Right kidney (tissue), 1 donor: ENCODE measurements at regions not wholly inside any gene's neighbourhood (a gene's known extent, or its start where the extent isn't known, plus 50 kb on each side); places are given as distances from the start of the nearest gene placed in this dataset.
"Not testable (repeated sequence)": the region's sequence is repeated elsewhere in the genome, so short reads cannot be mapped to it uniquely, and the experiment has no call there.

Source experiments
- DNase-seq: peaks from one replicate; pipeline ENCODE4 v3.0.0-alpha.2; 2016

GRCh38 chr10:28897617-28898464, 220.5 kb downstream of the BAMBI start:
- DNase-seq: no peak

DNA sequence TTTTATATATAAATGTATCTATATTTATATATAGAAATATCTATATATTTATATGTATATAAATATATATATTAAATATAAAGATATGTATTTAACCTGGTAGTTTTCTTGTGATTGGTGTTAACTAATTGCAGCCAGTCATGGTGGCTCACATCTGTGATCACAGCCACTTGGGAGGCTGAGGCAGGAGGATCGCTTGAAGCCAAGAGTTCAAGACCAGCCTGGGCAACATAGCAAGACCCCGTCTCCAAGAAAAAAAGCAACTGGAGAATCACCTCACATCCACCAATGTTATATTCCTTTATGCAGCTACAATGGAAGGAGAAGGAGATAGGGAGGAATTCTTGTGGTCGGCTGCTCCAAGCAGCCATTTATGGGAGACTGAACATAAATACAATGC, 224.9 kb downstream of the BAMBI start:
- DNase-seq: no peak

DNA sequence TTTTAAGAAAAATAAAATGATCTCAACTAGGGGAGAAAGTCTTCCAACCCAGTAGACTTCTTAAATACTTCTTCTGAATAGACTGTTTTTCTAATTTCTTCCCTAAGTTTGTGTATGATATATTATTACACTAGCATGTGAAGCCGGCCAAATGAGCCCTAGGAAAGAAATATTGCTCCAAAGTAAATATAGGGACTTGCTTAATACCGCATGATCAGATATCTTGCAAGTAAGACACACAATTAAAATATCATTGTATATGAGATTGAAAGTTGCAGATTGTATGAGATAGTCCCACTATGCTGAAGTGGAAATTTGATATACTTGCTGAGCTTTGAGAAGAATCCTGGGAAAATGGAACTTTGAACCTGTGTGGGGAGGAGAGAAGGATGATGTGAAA, 225.7 kb downstream of the BAMBI start:
- DNase-seq: no peak

- DNase-seq: no peak
Observed at GRCh38 chr10:28903736-28904135, 226.4 kb downstream of the BAMBI start.

GRCh38 chr10:28905371-28905770, 228.1 kb downstream of the BAMBI start:
- DNase-seq: no peak

DNA sequence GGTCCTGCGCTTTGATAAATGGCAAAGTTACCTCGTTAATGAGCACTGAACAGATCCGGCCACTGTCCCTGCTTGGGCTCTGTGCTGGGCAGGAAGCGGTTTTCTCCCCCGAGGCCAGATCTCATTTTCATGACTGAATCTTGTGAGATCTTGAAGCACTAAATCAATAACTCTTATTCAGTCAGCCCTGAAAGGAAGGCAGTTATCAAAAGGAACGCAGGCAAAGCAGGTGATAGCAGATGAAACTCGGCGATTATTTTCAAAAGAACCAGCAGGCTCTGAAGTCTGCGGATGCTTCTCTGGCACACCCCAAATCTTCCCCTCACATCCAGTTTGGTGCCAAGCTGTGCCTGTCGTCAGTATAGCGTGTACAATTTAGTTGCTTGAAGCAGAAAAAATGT, 228.7 kb downstream of the BAMBI start:
- DNase-seq: no peak

GRCh38 chr10:28906415-28906814, 229.1 kb downstream of the BAMBI start:
- DNase-seq: no peak

DNA sequence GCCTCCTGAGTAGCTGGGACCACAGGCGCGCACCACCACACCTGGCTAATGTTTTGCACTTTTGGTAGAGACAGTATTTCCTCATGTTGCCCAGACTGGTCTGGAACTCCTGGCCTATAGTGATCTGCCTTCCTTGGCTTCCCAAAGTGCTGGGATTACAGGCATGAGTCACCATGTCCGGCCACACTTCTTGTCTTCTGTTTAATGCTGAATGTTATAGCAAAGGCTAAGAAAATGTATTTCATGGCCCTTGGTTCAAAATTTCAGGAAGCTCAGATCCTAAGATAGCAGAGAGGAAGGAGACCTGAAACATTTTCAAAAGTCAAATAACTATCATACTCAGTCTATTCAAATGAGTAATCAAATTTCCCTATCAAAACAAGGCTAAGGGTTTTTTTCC, 229.6 kb downstream of the BAMBI start:
- no peak for DNase-seq

GRCh38 chr10:28909875-28910274, 232.6 kb downstream of the BAMBI start:
- DNase-seq: no peak

DNA sequence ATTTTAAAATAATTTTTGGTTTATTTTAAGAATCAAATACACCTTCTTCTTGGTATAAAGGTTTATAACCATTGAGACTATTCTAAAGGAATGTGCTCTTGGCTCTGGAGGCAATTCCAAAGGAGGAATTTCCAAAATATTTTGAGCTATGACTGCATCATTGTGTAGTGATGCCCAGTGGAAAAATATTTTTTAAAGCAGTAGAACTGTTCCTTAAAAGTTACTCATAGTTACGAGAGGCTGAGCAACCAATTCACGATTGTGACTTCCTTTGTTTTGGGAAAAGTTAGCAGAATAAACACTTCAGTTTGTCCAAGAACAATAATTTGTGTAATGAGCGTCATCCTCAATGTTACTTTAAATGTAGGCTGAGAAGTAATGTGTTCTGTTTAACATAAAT, 233.6 kb downstream of the BAMBI start:
- no peak for DNase-seq

DNA sequence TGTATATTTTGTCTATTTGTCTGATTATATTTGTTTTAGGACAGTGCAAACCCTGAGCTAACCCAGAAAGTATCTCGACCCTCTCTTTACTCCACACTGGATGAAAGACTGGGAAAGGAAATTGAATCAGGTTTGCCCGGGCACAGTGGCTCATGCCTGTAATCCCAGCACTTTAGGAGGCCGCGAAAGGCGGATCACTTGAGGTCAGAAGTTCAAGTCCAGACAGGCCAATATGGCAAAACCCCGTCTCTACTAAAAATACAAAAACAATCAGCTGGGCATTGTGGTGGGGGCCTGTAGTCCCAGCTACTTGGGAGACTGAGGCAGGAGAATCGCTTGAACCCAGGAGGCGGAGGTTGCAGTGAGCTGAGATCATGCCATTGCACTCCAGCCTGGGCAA, 234.2 kb downstream of the BAMBI start:
- DNase-seq: not testable (repeated sequence)

DNA sequence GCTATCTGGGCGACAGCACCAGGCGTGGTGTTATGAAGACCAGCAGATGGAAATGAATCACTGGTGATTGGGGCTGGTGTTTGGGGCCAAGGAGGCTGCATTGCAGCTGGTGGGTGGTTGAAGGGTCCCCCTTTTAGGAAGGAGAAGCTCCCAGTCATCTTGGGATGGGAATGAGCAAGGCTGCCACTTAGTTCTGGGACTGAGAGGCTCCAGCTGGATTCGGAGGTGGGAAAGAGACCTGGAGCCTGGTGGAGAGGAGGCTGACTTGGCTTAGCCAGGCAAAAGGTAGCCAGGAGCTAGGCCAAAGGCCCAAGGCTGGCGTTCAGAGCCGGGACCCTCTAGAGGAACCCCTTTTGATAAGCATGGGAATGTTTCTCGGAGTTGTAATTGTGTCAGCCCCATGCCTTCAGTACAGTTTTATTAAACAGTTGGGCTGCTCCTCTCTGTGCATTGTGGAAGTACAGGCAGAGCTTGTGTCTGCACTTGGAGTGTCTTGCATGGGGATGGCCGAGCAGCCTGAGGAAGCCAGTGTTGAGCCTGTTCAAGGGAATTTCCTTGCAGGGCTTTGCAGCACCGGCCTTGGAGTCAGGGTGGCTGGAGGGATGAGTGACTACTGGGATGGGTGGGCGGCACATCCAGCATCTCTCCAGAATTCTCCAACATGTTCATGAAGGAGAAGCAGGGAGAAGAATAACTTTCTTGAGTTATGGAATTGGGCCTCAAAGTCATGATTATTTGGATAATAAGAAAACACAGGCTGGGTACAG, 234.9 kb downstream of the BAMBI start:
- no peak for DNase-seq

DNA sequence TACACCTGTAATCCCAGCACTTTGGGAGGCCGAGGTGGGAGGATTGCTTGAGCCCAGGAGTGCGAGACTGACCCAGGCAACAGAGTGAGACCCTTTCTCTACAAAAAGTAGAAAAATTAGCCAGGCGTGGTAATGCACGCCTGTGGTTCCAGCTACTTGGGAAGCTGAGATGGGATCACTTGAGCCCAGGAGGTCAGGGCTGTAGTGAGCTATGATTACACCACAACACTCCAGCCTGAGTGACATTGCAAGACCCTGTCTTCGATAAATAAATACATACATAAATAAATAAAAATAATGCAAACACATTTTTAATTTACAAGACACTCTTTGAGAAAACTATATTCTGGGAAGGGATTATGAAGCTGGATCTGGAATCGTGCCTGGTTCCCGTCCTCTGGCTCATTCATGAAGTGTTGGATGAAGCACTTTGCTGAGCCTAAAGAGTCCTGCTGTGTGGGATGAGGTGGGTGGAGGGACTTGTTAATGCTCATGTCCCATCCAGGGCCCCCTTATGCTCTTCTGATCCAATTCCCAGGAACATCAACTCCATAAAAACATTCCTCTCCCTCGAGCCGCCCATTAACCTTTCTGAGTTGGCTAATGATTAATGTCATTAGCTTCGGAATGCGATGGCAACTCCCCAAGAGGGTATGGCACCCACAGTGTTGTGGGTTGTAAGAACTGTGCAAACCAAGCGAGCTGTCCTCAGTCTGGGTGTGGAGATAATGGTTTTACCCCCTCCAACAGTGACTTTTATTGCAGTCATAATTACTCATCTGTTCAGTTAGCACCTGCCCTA, 236.3 kb downstream of the BAMBI start:
- DNase-seq: peak; percentile 49

GRCh38 chr10:28914701-28915100, 237.4 kb downstream of the BAMBI start:
- no peak for DNase-seq

DNA sequence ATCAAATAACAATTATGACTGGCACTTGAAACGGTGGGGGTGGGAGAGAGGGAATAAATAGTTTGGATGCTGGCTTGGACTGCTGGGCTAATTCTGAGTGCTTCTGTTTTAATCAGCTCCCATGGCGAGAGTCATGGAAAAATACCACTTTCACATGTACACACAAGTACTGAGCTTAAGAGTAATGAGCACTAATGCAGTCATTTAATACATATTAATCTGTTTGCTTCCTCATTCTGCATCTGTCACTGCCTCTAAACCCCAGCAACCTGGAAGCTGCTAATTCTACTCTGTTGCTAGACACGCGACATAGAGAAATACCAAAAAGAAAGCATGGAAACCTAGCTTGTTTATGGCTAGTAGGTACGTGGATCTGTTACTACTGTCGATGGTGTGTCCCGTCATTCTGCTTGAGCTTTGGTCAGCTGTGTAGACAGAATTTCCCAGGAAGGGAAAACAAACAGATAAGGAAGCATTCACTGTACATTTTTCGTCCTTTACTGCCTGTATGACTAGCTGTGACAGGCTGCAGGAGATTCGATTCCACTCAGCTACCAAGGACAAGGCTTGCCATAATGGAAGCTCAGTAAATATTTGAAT, 238.8 kb downstream of the BAMBI start:
- no peak for DNase-seq

- no peak for DNase-seq
Observed at GRCh38 chr10:28920091-28920490, 242.8 kb downstream of the BAMBI start.

GRCh38 chr10:28922127-28922526, 244.8 kb downstream of the BAMBI start:
- no peak for DNase-seq

- DNase-seq: no peak
Observed at GRCh38 chr10:28922861-28923260, 245.5 kb downstream of the BAMBI start.

- DNase-seq: no peak
Observed at GRCh38 chr10:28924717-28925116, 247.4 kb downstream of the BAMBI start.

GRCh38 chr10:28925121-28925663, 247.9 kb downstream of the BAMBI start:
- peak; percentile 66 for DNase-seq

- no peak for DNase-seq
Observed at GRCh38 chr10:28926932-28927331, 249.6 kb downstream of the BAMBI start.

- no peak for DNase-seq
Observed at GRCh38 chr10:28928484-28928883, 251.2 kb downstream of the BAMBI start.
